ENCODE measurements at regions not wholly inside any gene's neighbourhood (a gene's known extent, or its start where the extent isn't known, plus 50 kb on each side); places are given as distances from the start of the nearest gene placed in this dataset.
"Not testable (repeated sequence)": the region's sequence is repeated elsewhere in the genome, so short reads cannot be mapped to it uniquely, and the experiment has no call there.

GRCh38 chr7:55694484-55694883 is 122.2 kb upstream of the VOPP1 start:
- H3K9me3 Mint-ChIP-seq; intact Hi-C loops (cut with micrococcal nuclease): not testable (repeated sequence)

GRCh38 chr7:55688684-55689681 is 116.7 kb upstream of the VOPP1 start:
- DNase-seq; intact Hi-C loops (cut with micrococcal nuclease); H3K4me1 Mint-ChIP-seq (ENCODE audit: low read depth); H3K9me3 Mint-ChIP-seq; H3K4me3 Mint-ChIP-seq; CTCF ChIA-PET; H3K36me3 Mint-ChIP-seq (ENCODE audit: low read depth); H3K27ac Mint-ChIP-seq: not testable (repeated sequence)
- peaks cover 14% of the 10 kb centered on the region for H3K27me3 Mint-ChIP-seq (ENCODE audit: low read depth)

More at GRCh38 chr7:55694484-55694883, 122.2 kb upstream of the VOPP1 start:
- H3K27me3 Mint-ChIP-seq (ENCODE audit: low read depth); H3K36me3 Mint-ChIP-seq (ENCODE audit: low read depth); H3K4me1 Mint-ChIP-seq (ENCODE audit: low read depth); CTCF ChIA-PET; H3K27ac Mint-ChIP-seq; H3K4me3 Mint-ChIP-seq; DNase-seq: not testable (repeated sequence)

GRCh38 chr7:55688261-55688660 is 116.0 kb upstream of the VOPP1 start:
- H3K4me1 Mint-ChIP-seq (ENCODE audit: low read depth); DNase-seq; intact Hi-C loops (cut with micrococcal nuclease); H3K4me3 Mint-ChIP-seq; CTCF ChIA-PET; H3K36me3 Mint-ChIP-seq (ENCODE audit: low read depth); H3K9me3 Mint-ChIP-seq; H3K27ac Mint-ChIP-seq: not testable (repeated sequence)
- H3K27me3 Mint-ChIP-seq (ENCODE audit: low read depth): peaks cover 14% of the 10 kb centered on the region

- intact Hi-C loops (cut with micrococcal nuclease); H3K9me3 Mint-ChIP-seq; H3K36me3 Mint-ChIP-seq (ENCODE audit: low read depth); H3K27ac Mint-ChIP-seq; CTCF ChIA-PET; DNase-seq; H3K4me3 Mint-ChIP-seq; H3K4me1 Mint-ChIP-seq (ENCODE audit: low read depth): not testable (repeated sequence)
- H3K27me3 Mint-ChIP-seq (ENCODE audit: low read depth): peaks cover 14% of the 10 kb centered on the region
These were observed 115.0 kb upstream of the VOPP1 start for GRCh38 chr7:55687252-55687651.

GRCh38 chr7:55686771-55687170 is 114.5 kb upstream of the VOPP1 start:
- H3K4me3 Mint-ChIP-seq; H3K27ac Mint-ChIP-seq; intact Hi-C loops (cut with micrococcal nuclease); DNase-seq; H3K9me3 Mint-ChIP-seq; H3K36me3 Mint-ChIP-seq (ENCODE audit: low read depth); H3K4me1 Mint-ChIP-seq (ENCODE audit: low read depth); CTCF ChIA-PET: not testable (repeated sequence)
- peaks cover 14% of the 10 kb centered on the region for H3K27me3 Mint-ChIP-seq (ENCODE audit: low read depth)

GRCh38 chr7:55683501-55683900 is 111.2 kb upstream of the VOPP1 start:
- H3K27me3 Mint-ChIP-seq (ENCODE audit: low read depth); H3K9me3 Mint-ChIP-seq; H3K36me3 Mint-ChIP-seq (ENCODE audit: low read depth); H3K4me3 Mint-ChIP-seq; DNase-seq; H3K27ac Mint-ChIP-seq; H3K4me1 Mint-ChIP-seq (ENCODE audit: low read depth); intact Hi-C loops (cut with micrococcal nuclease); CTCF ChIA-PET: not testable (repeated sequence)

GRCh38 chr7:55675589-55675988 is 103.3 kb upstream of the VOPP1 start:
- H3K4me3 Mint-ChIP-seq; H3K27ac Mint-ChIP-seq; H3K4me1 Mint-ChIP-seq (ENCODE audit: low read depth); DNase-seq; intact Hi-C loops (cut with micrococcal nuclease); CTCF ChIA-PET; H3K9me3 Mint-ChIP-seq; H3K36me3 Mint-ChIP-seq (ENCODE audit: low read depth); H3K27me3 Mint-ChIP-seq (ENCODE audit: low read depth): not testable (repeated sequence)

- H3K9me3 Mint-ChIP-seq; H3K4me1 Mint-ChIP-seq (ENCODE audit: low read depth); H3K27ac Mint-ChIP-seq; H3K36me3 Mint-ChIP-seq (ENCODE audit: low read depth); DNase-seq; intact Hi-C loops (cut with micrococcal nuclease); H3K4me3 Mint-ChIP-seq; CTCF ChIA-PET; H3K27me3 Mint-ChIP-seq (ENCODE audit: low read depth): not testable (repeated sequence)
These were observed 101.2 kb upstream of the VOPP1 start for GRCh38 chr7:55673525-55673924.

GRCh38 chr7:55672084-55672483 is 99.8 kb upstream of the VOPP1 start:
- H3K27me3 Mint-ChIP-seq (ENCODE audit: low read depth); H3K4me3 Mint-ChIP-seq; H3K36me3 Mint-ChIP-seq (ENCODE audit: low read depth); CTCF ChIA-PET; H3K27ac Mint-ChIP-seq; H3K4me1 Mint-ChIP-seq (ENCODE audit: low read depth); H3K9me3 Mint-ChIP-seq; intact Hi-C loops (cut with micrococcal nuclease); DNase-seq: not testable (repeated sequence)

- CTCF ChIA-PET: no interaction called here
- Mint-ChIP-seq H3K27me3 (ENCODE audit: low read depth) (no peaks in the 10 kb centered on the region), H3K4me3 (no peak overlapping the region), H3K4me1 (ENCODE audit: low read depth) (no peaks in the 10 kb centered on the region), H3K9me3 (no peaks in the 10 kb centered on the region), H3K36me3 (ENCODE audit: low read depth) (no peaks in the 10 kb centered on the region), H3K27ac (no peak overlapping the region)
- no peak for DNase-seq
- intact Hi-C loops (cut with micrococcal nuclease): no loop called here
These were observed 85.4 kb upstream of the VOPP1 start for GRCh38 chr7:55657654-55658053.

GRCh38 chr7:55651057-55651456 is 78.8 kb upstream of the VOPP1 start:
- Mint-ChIP-seq H3K4me1 (ENCODE audit: low read depth) (no peaks in the 10 kb centered on the region), H3K36me3 (ENCODE audit: low read depth) (no peaks in the 10 kb centered on the region), H3K4me3 (no peak overlapping the region), H3K27me3 (ENCODE audit: low read depth) (peaks cover 2% of the 10 kb centered on the region), H3K9me3 (no peaks in the 10 kb centered on the region), H3K27ac (no peak overlapping the region)
- intact Hi-C loops (cut with micrococcal nuclease): no loop called here
- no peak for DNase-seq
- CTCF ChIA-PET: no interaction called here

- intact Hi-C loops (cut with micrococcal nuclease): loop anchor here (10.0 kb wide), 1 partner anchor 456 kb away; the partner anchor contains the start of gene CHCHD2
- CTCF ChIA-PET: no interaction called here
- no peak for DNase-seq
- Mint-ChIP-seq H3K9me3 (no peaks in the 10 kb centered on the region), H3K36me3 (ENCODE audit: low read depth) (no peaks in the 10 kb centered on the region), H3K27ac (no peak overlapping the region), H3K4me1 (ENCODE audit: low read depth) (no peaks in the 10 kb centered on the region), H3K27me3 (ENCODE audit: low read depth) (peaks cover 2% of the 10 kb centered on the region), H3K4me3 (no peak overlapping the region)
These were observed 76.9 kb upstream of the VOPP1 start for GRCh38 chr7:55649238-55649637.

GRCh38 chr7:55644567-55644966 is 72.3 kb upstream of the VOPP1 start:
- Mint-ChIP-seq H3K4me1 (ENCODE audit: low read depth) (peaks cover 7% of the 10 kb centered on the region), H3K4me3 (no peak overlapping the region), H3K36me3 (ENCODE audit: low read depth) (no peaks in the 10 kb centered on the region), H3K9me3 (peaks cover 5% of the 10 kb centered on the region), H3K27ac (no peak overlapping the region), H3K27me3 (ENCODE audit: low read depth) (no peaks in the 10 kb centered on the region)
- CTCF ChIA-PET: interaction anchor here (0.6 kb wide), 1 partner anchor 90 kb away, joined by 3 read pairs; no protein-coding TSS in a partner anchor
- intact Hi-C loops (cut with micrococcal nuclease): loop anchor here (5.0 to 10.0 kb wide), 3 partner anchors 88 to 460 kb away; partner anchors contain the start of genes CHCHD2 and ZNF713
- DNase-seq: no peak
